Upper lobe of right lung (tissue), 1 donor: ENCODE measurements at regions not wholly inside any gene's neighbourhood (a gene's known extent, or its start where the extent isn't known, plus 50 kb on each side); places are given as distances from the start of the nearest gene placed in this dataset.

Experiments used
- ATAC-seq: fragments of 200-7000 bp; cut with Tn5 transposase; one replicate; pipeline ENCODE4 v1.9.1; 2020; ENCODE audit warnings: mild to moderate bottlenecking, moderate library complexity
- DNase-seq: peaks from one replicate; pipeline ENCODE4 v3.0.0-alpha.2; 2020
- H3K27ac ChIP-seq: fragments of 200-600 bp; one replicate; pipeline ENCODE4 v1.8.0; 2022
- H3K27me3 ChIP-seq: fragments of 200-600 bp; one replicate; pipeline ENCODE4 v1.8.0; 2022; ENCODE audit warnings: mild to moderate bottlenecking
- H3K36me3 ChIP-seq: fragments of 200-600 bp; one replicate; pipeline ENCODE4 v1.8.0; 2022
- H3K4me1 ChIP-seq: fragments of 200-600 bp; one replicate; pipeline ENCODE4 v1.8.0; 2022
- H3K4me3 ChIP-seq: fragments of 200-600 bp; one replicate; pipeline ENCODE4 v1.8.0; 2022; ENCODE audit warnings: mild to moderate bottlenecking
- H3K9me3 ChIP-seq: fragments of 200-600 bp; one replicate; pipeline ENCODE4 v1.8.0; 2022
- intact Hi-C: fragments of 100-400 bp; cut with DNase I; formaldehyde crosslinking; loops from one replicate; pipeline ENCODE4 v1.11.0; 2022
- TF ChIP-seq, protein P1 (sequence below): fragments of 200-600 bp; IDR thresholded peaks from one replicate; pipeline ENCODE4 v1.8.0; 2022; ENCODE audit warnings: antibody characterized with exemption
- donor health status: DM: no; HTN: yes; CAD: no; lungs with severe emphysema.

- Histone ChIP-seq H3K27me3 (no peaks in the 10 kb centered on the region), H3K36me3 (no peaks in the 10 kb centered on the region), H3K4me3 (no peak overlapping the region), H3K9me3 (no peaks in the 10 kb centered on the region), H3K27ac (no peak overlapping the region), H3K4me1 (no peaks in the 10 kb centered on the region)
- TF ChIP-seq, protein P1, sequence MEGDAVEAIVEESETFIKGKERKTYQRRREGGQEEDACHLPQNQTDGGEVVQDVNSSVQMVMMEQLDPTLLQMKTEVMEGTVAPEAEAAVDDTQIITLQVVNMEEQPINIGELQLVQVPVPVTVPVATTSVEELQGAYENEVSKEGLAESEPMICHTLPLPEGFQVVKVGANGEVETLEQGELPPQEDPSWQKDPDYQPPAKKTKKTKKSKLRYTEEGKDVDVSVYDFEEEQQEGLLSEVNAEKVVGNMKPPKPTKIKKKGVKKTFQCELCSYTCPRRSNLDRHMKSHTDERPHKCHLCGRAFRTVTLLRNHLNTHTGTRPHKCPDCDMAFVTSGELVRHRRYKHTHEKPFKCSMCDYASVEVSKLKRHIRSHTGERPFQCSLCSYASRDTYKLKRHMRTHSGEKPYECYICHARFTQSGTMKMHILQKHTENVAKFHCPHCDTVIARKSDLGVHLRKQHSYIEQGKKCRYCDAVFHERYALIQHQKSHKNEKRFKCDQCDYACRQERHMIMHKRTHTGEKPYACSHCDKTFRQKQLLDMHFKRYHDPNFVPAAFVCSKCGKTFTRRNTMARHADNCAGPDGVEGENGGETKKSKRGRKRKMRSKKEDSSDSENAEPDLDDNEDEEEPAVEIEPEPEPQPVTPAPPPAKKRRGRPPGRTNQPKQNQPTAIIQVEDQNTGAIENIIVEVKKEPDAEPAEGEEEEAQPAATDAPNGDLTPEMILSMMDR: no peak
- ATAC-seq (no peak), DNase-seq (no peak)
- intact Hi-C loops: no loop called here
Measured at GRCh38 chr18:67646890-67647289, 130.4 kb upstream of the DSEL start.

DNA sequence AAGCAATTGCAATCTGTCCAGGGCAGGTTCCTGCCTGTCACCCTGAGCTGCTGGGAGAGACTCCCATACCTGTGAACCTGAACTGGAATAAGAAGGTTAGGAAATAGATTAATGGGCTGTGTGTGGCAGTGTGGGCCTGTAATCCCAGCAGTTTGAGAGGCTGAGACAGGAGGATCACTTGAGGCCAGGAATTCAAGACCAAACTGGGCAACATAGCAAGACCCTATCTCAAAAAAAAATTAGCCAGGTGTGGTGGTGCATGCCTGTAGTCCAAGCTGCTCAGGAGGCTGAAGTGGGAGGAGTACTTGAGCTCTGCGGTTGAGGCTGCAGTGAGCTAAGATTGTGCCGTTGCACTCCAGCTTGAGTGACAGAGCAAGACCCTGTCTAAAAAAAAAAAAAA, 127.7 kb upstream of the DSEL start:
- H3K9me3 ChIP-seq: no peaks in the 10 kb centered on the region
- H3K36me3 ChIP-seq: no peaks in the 10 kb centered on the region
- intact Hi-C loops: no loop called here
- TF ChIP-seq, protein P1: no peak
- DNase-seq (no peak), ATAC-seq (no peak)
- H3K4me3 ChIP-seq: no peak overlapping the region
- no peak overlapping the region for H3K27ac ChIP-seq
- no peaks in the 10 kb centered on the region for H3K27me3 ChIP-seq
- no peaks in the 10 kb centered on the region for H3K4me1 ChIP-seq

- Histone ChIP-seq H3K4me1 (no peaks in the 10 kb centered on the region), H3K36me3 (no peaks in the 10 kb centered on the region), H3K4me3 (no peak overlapping the region), H3K27me3 (no peaks in the 10 kb centered on the region), H3K27ac (no peak overlapping the region), H3K9me3 (no peaks in the 10 kb centered on the region)
- no peak for DNase-seq
- intact Hi-C loops: no loop called here
- TF ChIP-seq, protein P1: no peak
- no peak for ATAC-seq
Measured at GRCh38 chr18:67639872-67640271, 123.4 kb upstream of the DSEL start.

- H3K27ac ChIP-seq: no peak overlapping the region
- intact Hi-C loops: no loop called here
- TF ChIP-seq, protein P1: no peak
- H3K9me3 ChIP-seq: no peaks in the 10 kb centered on the region
- H3K4me3 ChIP-seq: no peak overlapping the region
- no peaks in the 10 kb centered on the region for H3K4me1 ChIP-seq
- DNase-seq (no peak), ATAC-seq (no peak)
- no peaks in the 10 kb centered on the region for H3K27me3 ChIP-seq
- no peaks in the 10 kb centered on the region for H3K36me3 ChIP-seq
Measured at GRCh38 chr18:67636597-67637385, 120.3 kb upstream of the DSEL start.

- intact Hi-C loops: no loop called here
- no peak overlapping the region for H3K4me3 ChIP-seq
- no peak overlapping the region for H3K27ac ChIP-seq
- DNase-seq (no peak), ATAC-seq (no peak)
- no peaks in the 10 kb centered on the region for H3K36me3 ChIP-seq
- no peaks in the 10 kb centered on the region for H3K9me3 ChIP-seq
- no peaks in the 10 kb centered on the region for H3K4me1 ChIP-seq
- TF ChIP-seq, protein P1: no peak
- no peaks in the 10 kb centered on the region for H3K27me3 ChIP-seq
Measured at GRCh38 chr18:67634631-67635338, 118.3 kb upstream of the DSEL start.
